SU-DHL-6 (cell line): ENCODE measurements at regions not wholly inside any gene's neighbourhood (a gene's known extent, or its start where the extent isn't known, plus 50 kb on each side); places are given as distances from the start of the nearest gene placed in this dataset.

Experiments
- CTCF ChIP-seq: fragments of 200-600 bp; sonication (generic); IDR thresholded peaks from one replicate; pipeline ENCODE4 v1.5.1; 2017; ENCODE audit warnings: antibody characterized with exemption, mild to moderate bottlenecking, low read length, moderate library complexity; ENCODE audit not compliant: insufficient read depth, poor library complexity, severe bottlenecking
- EZH2phosphoT487 ChIP-seq: fragments of 200-600 bp; sonication (generic), shearing (Covaris generic); conservative IDR thresholded peaks from 2 replicates; pipeline ENCODE4 v1.6.1; 2018; ENCODE audit warnings: mild to moderate bottlenecking, antibody characterized with exemption, low read length, moderate library complexity, mixed read lengths

GRCh38 chr15:97567411-97567810 is 393.1 kb upstream of the ARRDC4 start:
- TF ChIP-seq CTCF: no peak
- TF ChIP-seq EZH2phosphoT487: no peak
